HL-60 (cell line): ENCODE measurements at regions not wholly inside any gene's neighbourhood (a gene's known extent, or its start where the extent isn't known, plus 50 kb on each side); places are given as distances from the start of the nearest gene placed in this dataset.

Experiments
- DNase-seq, 2 experiments: peaks; one replicate each; pipeline ENCODE4 v3.0.0-alpha.2; 2010 to 2020; ENCODE audit warnings: low read depth in 1 of 2, low spot score in 1 of 2
- H3K27ac ChIP-seq: fragments of 250-450 bp; sonication (Bioruptor Pico); replicated peaks from 2 replicates; pipeline ENCODE4 v1.5.1; 2020; ENCODE audit warnings: mild to moderate bottlenecking, moderate library complexity
- H3K27me3 ChIP-seq: fragments of 250-450 bp; sonication (Bioruptor Pico); 2 replicates; pipeline ENCODE4 v1.5.1; 2021; ENCODE audit warnings: mild to moderate bottlenecking, moderate library complexity; ENCODE audit not compliant: insufficient read depth, poor library complexity, severe bottlenecking
- H3K4me3 ChIP-seq: replicated peaks from 2 replicates; pipeline ENCODE4 v1.5.1; 2011; ENCODE audit warnings: mild to moderate bottlenecking, control low read depth, low read length; ENCODE audit not compliant: insufficient read depth
- CTCF ChIP-seq: IDR thresholded peaks from one replicate; pipeline ENCODE4 v1.5.1; 2011; ENCODE audit warnings: low read length, control low read depth, inconsistent platforms; ENCODE audit not compliant: insufficient read depth
- GABPA ChIP-seq: IDR thresholded peaks from 2 replicates; pipeline ENCODE4 v1.6.1; 2012; ENCODE audit warnings: low read depth
- POLR2AphosphoS5 ChIP-seq: IDR thresholded peaks from 2 replicates; pipeline ENCODE4 v1.6.1; 2012; ENCODE audit warnings: low read depth
- REST ChIP-seq: IDR thresholded peaks from 2 replicates; pipeline ENCODE4 v1.6.1; 2012; ENCODE audit warnings: low read depth; ENCODE audit not compliant: insufficient replicate concordance
- SPI1 ChIP-seq: IDR thresholded peaks from 2 replicates; pipeline ENCODE4 v1.6.1; 2012; ENCODE audit warnings: low read depth, mild to moderate bottlenecking, borderline replicate concordance

GRCh38 chr7:106466867-106467266, 182.1 kb upstream of the NAMPT start:
- no peak overlapping the region for H3K27ac ChIP-seq
- no peak for DNase-seq
- H3K4me3 ChIP-seq: no peak overlapping the region
- no peaks in the 10 kb centered on the region for H3K27me3 ChIP-seq
- TF ChIP-seq REST: no peak
- no peak for TF ChIP-seq SPI1
- no peak for TF ChIP-seq POLR2AphosphoS5
- no peak for TF ChIP-seq CTCF
- no peak for TF ChIP-seq GABPA

GRCh38 chr7:106465704-106466468, 181.1 kb upstream of the NAMPT start:
- Histone ChIP-seq H3K4me3 (no peak overlapping the region), H3K27me3 (no peaks in the 10 kb centered on the region), H3K27ac (no peak overlapping the region)
- DNase-seq: no peak
- TF ChIP-seq REST: no peak
- TF ChIP-seq SPI1: no peak
- no peak for TF ChIP-seq CTCF
- TF ChIP-seq POLR2AphosphoS5: no peak

- no peak for DNase-seq
- Histone ChIP-seq H3K27ac (no peak overlapping the region), H3K4me3 (no peak overlapping the region), H3K27me3 (no peaks in the 10 kb centered on the region)
- TF ChIP-seq CTCF (no peak), REST (no peak), POLR2AphosphoS5 (no peak), SPI1 (no peak), GABPA (no peak)
Measured at GRCh38 chr7:106464651-106465050, 179.9 kb upstream of the NAMPT start.
